ENCODE measurements at regions not wholly inside any gene's neighbourhood (a gene's known extent, or its start where the extent isn't known, plus 50 kb on each side); places are given as distances from the start of the nearest gene placed in this dataset.

- no peak for TF ChIP-seq CTCF (IDR thresholded peaks at IDR 0.05; ENCODE audit: extremely low read depth, insufficient read depth, missing control alignments)
- peak; percentile 59 for DNase-seq (ENCODE audit: low spot score)
- in situ Hi-C loops (cut with MboI; ENCODE audit: low pct_unique_long_range_greater_than_20kb, low sequenced_read_pairs, unreplicated experiment): loop anchor here (10.0 kb wide), 1 partner anchor 88 kb away; no protein-coding TSS in a partner anchor
These were observed 72.0 kb downstream of the IRF2BPL start for GRCh38 chr14:76956316-76957090.

GRCh38 chr14:76955575-76956315 lies 72.8 kb downstream of the IRF2BPL start:
- in situ Hi-C loops (cut with MboI; ENCODE audit: low pct_unique_long_range_greater_than_20kb, low sequenced_read_pairs, unreplicated experiment): loop anchor here (10.0 kb wide), 1 partner anchor 89 kb away; no protein-coding TSS in a partner anchor
- TF ChIP-seq CTCF (IDR thresholded peaks at IDR 0.05; ENCODE audit: extremely low read depth, insufficient read depth, missing control alignments): peak; percentile 15

GRCh38 chr14:76954394-76955190 lies 73.9 kb downstream of the IRF2BPL start:
- in situ Hi-C loops (cut with MboI; ENCODE audit: low pct_unique_long_range_greater_than_20kb, low sequenced_read_pairs, unreplicated experiment): loop anchor here (10.0 kb wide), 1 partner anchor 90 kb away; no protein-coding TSS in a partner anchor
- DNase-seq (ENCODE audit: low spot score): no peak
- TF ChIP-seq CTCF (IDR thresholded peaks at IDR 0.05; ENCODE audit: extremely low read depth, insufficient read depth, missing control alignments): no peak

More at GRCh38 chr14:76955575-76956315, 72.8 kb downstream of the IRF2BPL start:
- DNase-seq (ENCODE audit: low spot score): peak; percentile 67

GRCh38 chr14:76953311-76953945 lies 75.1 kb downstream of the IRF2BPL start:
- no peak for TF ChIP-seq CTCF (IDR thresholded peaks at IDR 0.05; ENCODE audit: extremely low read depth, insufficient read depth, missing control alignments)
- in situ Hi-C loops (cut with MboI; ENCODE audit: low pct_unique_long_range_greater_than_20kb, low sequenced_read_pairs, unreplicated experiment): loop anchor here (10.0 kb wide), 1 partner anchor 91 kb away; no protein-coding TSS in a partner anchor
- DNase-seq (ENCODE audit: low spot score): peak; percentile 59

GRCh38 chr14:76951166-76951565 lies 77.3 kb downstream of the IRF2BPL start:
- TF ChIP-seq CTCF (IDR thresholded peaks at IDR 0.05; ENCODE audit: extremely low read depth, insufficient read depth, missing control alignments): no peak
- DNase-seq (ENCODE audit: low spot score): no peak
- in situ Hi-C loops (cut with MboI; ENCODE audit: low pct_unique_long_range_greater_than_20kb, low sequenced_read_pairs, unreplicated experiment): loop anchor here (10.0 kb wide), 1 partner anchor 94 kb away; no protein-coding TSS in a partner anchor
